ENCODE measurements at regions not wholly inside any gene's neighbourhood (a gene's known extent, or its start where the extent isn't known, plus 50 kb on each side); places are given as distances from the start of the nearest gene placed in this dataset.

GRCh38 chr5:75952291-75952690 lies 130.9 kb upstream of the SV2C start:
- H3K4me1 ChIP-seq, result no peaks in the 10 kb centered on the region
- H3K27ac ChIP-seq (replicated peaks), result no peak overlapping the region
- intact Hi-C loops (cut with micrococcal nuclease), result no loop called here
- H3K27me3 ChIP-seq (ENCODE audit: low read depth), result no peaks in the 10 kb centered on the region
- no peaks in the 10 kb centered on the region for H3K36me3 ChIP-seq
- TF ChIP-seq, protein P1, sequence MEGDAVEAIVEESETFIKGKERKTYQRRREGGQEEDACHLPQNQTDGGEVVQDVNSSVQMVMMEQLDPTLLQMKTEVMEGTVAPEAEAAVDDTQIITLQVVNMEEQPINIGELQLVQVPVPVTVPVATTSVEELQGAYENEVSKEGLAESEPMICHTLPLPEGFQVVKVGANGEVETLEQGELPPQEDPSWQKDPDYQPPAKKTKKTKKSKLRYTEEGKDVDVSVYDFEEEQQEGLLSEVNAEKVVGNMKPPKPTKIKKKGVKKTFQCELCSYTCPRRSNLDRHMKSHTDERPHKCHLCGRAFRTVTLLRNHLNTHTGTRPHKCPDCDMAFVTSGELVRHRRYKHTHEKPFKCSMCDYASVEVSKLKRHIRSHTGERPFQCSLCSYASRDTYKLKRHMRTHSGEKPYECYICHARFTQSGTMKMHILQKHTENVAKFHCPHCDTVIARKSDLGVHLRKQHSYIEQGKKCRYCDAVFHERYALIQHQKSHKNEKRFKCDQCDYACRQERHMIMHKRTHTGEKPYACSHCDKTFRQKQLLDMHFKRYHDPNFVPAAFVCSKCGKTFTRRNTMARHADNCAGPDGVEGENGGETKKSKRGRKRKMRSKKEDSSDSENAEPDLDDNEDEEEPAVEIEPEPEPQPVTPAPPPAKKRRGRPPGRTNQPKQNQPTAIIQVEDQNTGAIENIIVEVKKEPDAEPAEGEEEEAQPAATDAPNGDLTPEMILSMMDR (IDR thresholded peaks at IDR 0.05; ENCODE audit: borderline replicate concordance), result no peak
- H3K4me3 ChIP-seq, result no peak overlapping the region
- H3K9me3 ChIP-seq (replicated peaks), result peaks cover 15% of the 10 kb centered on the region
- no peak for DNase-seq

- H3K4me1 ChIP-seq, result no peaks in the 10 kb centered on the region
- intact Hi-C loops (cut with micrococcal nuclease), result no loop called here
- H3K9me3 ChIP-seq (replicated peaks), result peaks cover 9% of the 10 kb centered on the region
- H3K27ac ChIP-seq (replicated peaks), result no peak overlapping the region
- DNase-seq, result no peak
- TF ChIP-seq, protein P1 (IDR thresholded peaks at IDR 0.05; ENCODE audit: borderline replicate concordance), result no peak
- H3K4me3 ChIP-seq, result no peak overlapping the region
- no peaks in the 10 kb centered on the region for H3K27me3 ChIP-seq (ENCODE audit: low read depth)
- H3K36me3 ChIP-seq, result no peaks in the 10 kb centered on the region
Measured at GRCh38 chr5:75951716-75952115, 131.5 kb upstream of the SV2C start.

GRCh38 chr5:75951158-75951557 lies 132.0 kb upstream of the SV2C start:
- no peak for DNase-seq
- Histone ChIP-seq H3K9me3 (replicated peaks) (peaks cover 6% of the 10 kb centered on the region), H3K27me3 (ENCODE audit: low read depth) (no peaks in the 10 kb centered on the region), H3K4me3 (no peak overlapping the region), H3K36me3 (no peaks in the 10 kb centered on the region), H3K4me1 (no peaks in the 10 kb centered on the region), H3K27ac (replicated peaks) (no peak overlapping the region)
- TF ChIP-seq, protein P1 (IDR thresholded peaks at IDR 0.05; ENCODE audit: borderline replicate concordance), result no peak
- intact Hi-C loops (cut with micrococcal nuclease), result no loop called here

DNA sequence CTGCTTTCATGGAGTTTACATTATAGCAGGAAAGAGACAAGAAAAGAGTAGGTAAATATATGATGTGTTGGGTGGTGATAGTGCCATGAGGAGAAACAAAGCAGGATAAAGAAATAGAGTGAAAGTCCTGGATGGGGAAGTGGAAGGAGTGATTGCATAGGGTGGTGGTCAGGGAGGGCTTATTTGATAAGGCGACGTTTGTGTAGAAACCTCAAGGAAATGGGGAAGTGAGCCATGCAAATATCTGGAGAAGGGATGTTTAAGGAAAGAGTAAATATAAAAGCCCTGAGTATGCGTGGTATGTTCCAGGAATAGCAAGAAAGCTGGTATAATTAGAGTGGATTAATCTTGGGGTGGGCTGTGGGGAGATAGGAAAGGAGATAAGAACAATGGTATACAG lies 134.7 kb upstream of the SV2C start:
- Histone ChIP-seq H3K9me3 (replicated peaks) (peaks cover 17% of the 10 kb centered on the region), H3K27me3 (ENCODE audit: low read depth) (no peaks in the 10 kb centered on the region), H3K36me3 (no peaks in the 10 kb centered on the region), H3K4me1 (no peaks in the 10 kb centered on the region), H3K27ac (replicated peaks) (no peak overlapping the region), H3K4me3 (no peak overlapping the region)
- TF ChIP-seq, protein P1 (IDR thresholded peaks at IDR 0.05; ENCODE audit: borderline replicate concordance), result no peak
- intact Hi-C loops (cut with micrococcal nuclease), result no loop called here
- DNase-seq, result no peak

GRCh38 chr5:75940418-75940817 lies 142.8 kb upstream of the SV2C start:
- Histone ChIP-seq H3K4me3 (no peak overlapping the region), H3K4me1 (no peaks in the 10 kb centered on the region), H3K9me3 (replicated peaks) (peaks cover 10% of the 10 kb centered on the region), H3K36me3 (no peaks in the 10 kb centered on the region), H3K27me3 (ENCODE audit: low read depth) (no peaks in the 10 kb centered on the region), H3K27ac (replicated peaks) (no peak overlapping the region)
- TF ChIP-seq, protein P1 (IDR thresholded peaks at IDR 0.05; ENCODE audit: borderline replicate concordance), result no peak
- intact Hi-C loops (cut with micrococcal nuclease), result no loop called here
- DNase-seq, result no peak

DNA sequence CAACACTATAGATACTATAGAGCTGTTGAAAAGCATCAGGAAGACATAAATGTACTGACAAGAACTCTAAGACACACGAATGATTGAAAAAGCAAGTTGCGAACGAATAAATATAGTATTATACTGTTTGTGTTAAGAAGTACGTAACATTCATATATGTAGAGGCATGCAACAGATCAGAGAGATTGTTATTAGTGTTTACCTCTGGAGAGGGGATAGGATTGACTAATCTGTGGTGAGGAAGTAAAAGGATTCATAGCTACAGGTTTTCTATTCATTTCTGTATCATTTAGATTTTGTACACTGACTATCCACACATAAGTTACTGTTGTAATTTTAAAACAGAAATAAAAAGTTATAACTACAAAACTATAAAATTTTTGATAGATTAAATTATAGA lies 147.6 kb upstream of the SV2C start:
- TF ChIP-seq, protein P1 (IDR thresholded peaks at IDR 0.05; ENCODE audit: borderline replicate concordance), result no peak
- DNase-seq, result no peak

More for the DNA sequence above, 147.6 kb upstream of the SV2C start:
- H3K4me1 ChIP-seq, result no peaks in the 10 kb centered on the region
- H3K36me3 ChIP-seq, result no peaks in the 10 kb centered on the region
- H3K27me3 ChIP-seq (ENCODE audit: low read depth), result peaks cover 15% of the 10 kb centered on the region
- intact Hi-C loops (cut with micrococcal nuclease), result no loop called here
- H3K27ac ChIP-seq (replicated peaks), result no peak overlapping the region
- no peak overlapping the region for H3K4me3 ChIP-seq
- no peaks in the 10 kb centered on the region for H3K9me3 ChIP-seq (replicated peaks)

Measured in left ventricle myocardium inferior (tissue), 1 donor.